G401.6 (cell line): ENCODE measurements at regions not wholly inside any gene's neighbourhood (a gene's known extent, or its start where the extent isn't known, plus 50 kb on each side); places are given as distances from the start of the nearest gene placed in this dataset.
"Not testable (repeated sequence)": the region's sequence is repeated elsewhere in the genome, so short reads cannot be mapped to it uniquely, and the experiment has no call there.

ENCODE experiments used
- FAIRE-seq: peaks from 2 replicates; lab custom pipeline; 2012; peaks lifted over from hg19 to GRCh38; lab: Jason Lieb, UNC

- no peak for FAIRE-seq
These were observed 482.0 kb downstream of the ZNF516 start for GRCh38 chr18:76013057-76013456.

GRCh38 chr18:76005632-76006208, 489.3 kb downstream of the ZNF516 start:
- FAIRE-seq, result no peak

- peak; percentile 27 for FAIRE-seq
These were observed 507.1 kb downstream of the ZNF516 start for GRCh38 chr18:75987913-75988312.

- FAIRE-seq, result no peak
These were observed 510.2 kb downstream of the ZNF516 start for GRCh38 chr18:75984853-75985252.

- FAIRE-seq, result no peak
These were observed 513.9 kb downstream of the ZNF516 start for GRCh38 chr18:75981102-75981501.

GRCh38 chr18:75977081-75977480, 518.0 kb downstream of the ZNF516 start:
- FAIRE-seq, result no peak

GRCh38 chr18:75970212-75970611, 524.8 kb downstream of the ZNF516 start:
- FAIRE-seq, result no peak

- no peak for FAIRE-seq
These were observed 528.6 kb downstream of the ZNF516 start for GRCh38 chr18:75966431-75966830.

GRCh38 chr18:75962036-75962572, 532.9 kb downstream of the ZNF516 start:
- no peak for FAIRE-seq

GRCh38 chr18:75960356-75960755, 532.9 kb upstream of the SMIM21 start:
- FAIRE-seq, result not testable (repeated sequence)

GRCh38 chr18:75959150-75959549, 531.6 kb upstream of the SMIM21 start:
- no peak for FAIRE-seq

GRCh38 chr18:75958683-75959082, 531.2 kb upstream of the SMIM21 start:
- FAIRE-seq, result no peak

- no peak for FAIRE-seq
These were observed 517.9 kb upstream of the SMIM21 start for GRCh38 chr18:75945265-75945933.

- FAIRE-seq, result no peak
These were observed 509.8 kb upstream of the SMIM21 start for GRCh38 chr18:75937306-75937705.

GRCh38 chr18:75936862-75937261, 509.4 kb upstream of the SMIM21 start:
- FAIRE-seq, result no peak

GRCh38 chr18:75931079-75931478, 503.6 kb upstream of the SMIM21 start:
- FAIRE-seq, result no peak

GRCh38 chr18:75928706-75929105, 501.2 kb upstream of the SMIM21 start:
- no peak for FAIRE-seq

GRCh38 chr18:75927791-75928190, 500.3 kb upstream of the SMIM21 start:
- FAIRE-seq, result no peak

- no peak for FAIRE-seq
These were observed 499.3 kb upstream of the SMIM21 start for GRCh38 chr18:75926811-75927210.

GRCh38 chr18:75923169-75923568, 495.7 kb upstream of the SMIM21 start:
- no peak for FAIRE-seq

- FAIRE-seq, result no peak
These were observed 489.1 kb upstream of the SMIM21 start for GRCh38 chr18:75916624-75916982.

- no peak for FAIRE-seq
These were observed 488.6 kb upstream of the SMIM21 start for GRCh38 chr18:75915941-75916623.

GRCh38 chr18:75912829-75913228, 485.3 kb upstream of the SMIM21 start:
- no peak for FAIRE-seq

GRCh38 chr18:75904416-75904815, 476.9 kb upstream of the SMIM21 start:
- FAIRE-seq, result no peak
